ENCODE measurements at regions not wholly inside any gene's neighbourhood (a gene's known extent, or its start where the extent isn't known, plus 50 kb on each side); places are given as distances from the start of the nearest gene placed in this dataset.

GRCh38 chr14:80446356-80446755 lies 235.1 kb upstream of the DIO2 start:
- Histone ChIP-seq H2AFZ (ENCODE audit: low read length) (no peak overlapping the region), H3K27me3 (ENCODE audit: insufficient read depth, low read length) (no peaks in the 10 kb centered on the region), H4K20me1 (ENCODE audit: insufficient read depth, low read length) (no peaks in the 10 kb centered on the region), H3K4me1 (ENCODE audit: insufficient read depth, low read length) (no peaks in the 10 kb centered on the region), H3K9me3 (ENCODE audit: low read depth, low read length) (no peaks in the 10 kb centered on the region), H3K4me3 (ENCODE audit: insufficient read depth, low read length) (no peak overlapping the region), H3K4me2 (ENCODE audit: insufficient read depth, low read length) (no peak overlapping the region), H3K27ac (ENCODE audit: low read depth, low read length) (no peak overlapping the region), H3K79me2 (ENCODE audit: insufficient read depth, low read length) (no peaks in the 10 kb centered on the region), H3K36me3 (ENCODE audit: insufficient read depth, low read length) (no peaks in the 10 kb centered on the region)
- DNase-seq (ENCODE audit: insufficient read length, low spot score, missing footprints): no peak
- TF ChIP-seq, protein P1, sequence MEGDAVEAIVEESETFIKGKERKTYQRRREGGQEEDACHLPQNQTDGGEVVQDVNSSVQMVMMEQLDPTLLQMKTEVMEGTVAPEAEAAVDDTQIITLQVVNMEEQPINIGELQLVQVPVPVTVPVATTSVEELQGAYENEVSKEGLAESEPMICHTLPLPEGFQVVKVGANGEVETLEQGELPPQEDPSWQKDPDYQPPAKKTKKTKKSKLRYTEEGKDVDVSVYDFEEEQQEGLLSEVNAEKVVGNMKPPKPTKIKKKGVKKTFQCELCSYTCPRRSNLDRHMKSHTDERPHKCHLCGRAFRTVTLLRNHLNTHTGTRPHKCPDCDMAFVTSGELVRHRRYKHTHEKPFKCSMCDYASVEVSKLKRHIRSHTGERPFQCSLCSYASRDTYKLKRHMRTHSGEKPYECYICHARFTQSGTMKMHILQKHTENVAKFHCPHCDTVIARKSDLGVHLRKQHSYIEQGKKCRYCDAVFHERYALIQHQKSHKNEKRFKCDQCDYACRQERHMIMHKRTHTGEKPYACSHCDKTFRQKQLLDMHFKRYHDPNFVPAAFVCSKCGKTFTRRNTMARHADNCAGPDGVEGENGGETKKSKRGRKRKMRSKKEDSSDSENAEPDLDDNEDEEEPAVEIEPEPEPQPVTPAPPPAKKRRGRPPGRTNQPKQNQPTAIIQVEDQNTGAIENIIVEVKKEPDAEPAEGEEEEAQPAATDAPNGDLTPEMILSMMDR (IDR thresholded peaks at IDR 0.05; ENCODE audit: extremely low read depth, low read depth, low read length): no peak

- TF ChIP-seq, protein P1 (IDR thresholded peaks at IDR 0.05; ENCODE audit: extremely low read depth, low read depth, low read length): no peak
- Histone ChIP-seq H3K27me3 (ENCODE audit: insufficient read depth, low read length) (no peaks in the 10 kb centered on the region), H3K4me3 (ENCODE audit: insufficient read depth, low read length) (no peak overlapping the region), H3K79me2 (ENCODE audit: insufficient read depth, low read length) (no peaks in the 10 kb centered on the region), H3K4me2 (ENCODE audit: insufficient read depth, low read length) (no peak overlapping the region), H3K9me3 (ENCODE audit: low read depth, low read length) (no peaks in the 10 kb centered on the region), H4K20me1 (ENCODE audit: insufficient read depth, low read length) (no peaks in the 10 kb centered on the region), H3K36me3 (ENCODE audit: insufficient read depth, low read length) (no peaks in the 10 kb centered on the region), H3K4me1 (ENCODE audit: insufficient read depth, low read length) (no peaks in the 10 kb centered on the region), H2AFZ (ENCODE audit: low read length) (no peak overlapping the region), H3K27ac (ENCODE audit: low read depth, low read length) (no peak overlapping the region)
- no peak for DNase-seq (ENCODE audit: insufficient read length, low spot score, missing footprints)
These were observed 234.3 kb upstream of the DIO2 start for GRCh38 chr14:80445605-80446004.

GRCh38 chr14:80434574-80435321 lies 223.4 kb upstream of the DIO2 start:
- H3K4me1 ChIP-seq (ENCODE audit: insufficient read depth, low read length): no peaks in the 10 kb centered on the region
- H3K36me3 ChIP-seq (ENCODE audit: insufficient read depth, low read length): no peaks in the 10 kb centered on the region
- no peaks in the 10 kb centered on the region for H3K9me3 ChIP-seq (ENCODE audit: low read depth, low read length)
- H2AFZ ChIP-seq (ENCODE audit: low read length): no peak overlapping the region
- no peaks in the 10 kb centered on the region for H3K27me3 ChIP-seq (ENCODE audit: insufficient read depth, low read length)
- TF ChIP-seq, protein P1 (IDR thresholded peaks at IDR 0.05; ENCODE audit: extremely low read depth, low read depth, low read length): no peak
- no peak for DNase-seq (ENCODE audit: insufficient read length, low spot score, missing footprints)
- no peak overlapping the region for H3K4me3 ChIP-seq (ENCODE audit: insufficient read depth, low read length)
- H3K27ac ChIP-seq (ENCODE audit: low read depth, low read length): no peak overlapping the region
- H3K79me2 ChIP-seq (ENCODE audit: insufficient read depth, low read length): no peaks in the 10 kb centered on the region
- no peaks in the 10 kb centered on the region for H4K20me1 ChIP-seq (ENCODE audit: insufficient read depth, low read length)
- no peak overlapping the region for H3K4me2 ChIP-seq (ENCODE audit: insufficient read depth, low read length)

DNA sequence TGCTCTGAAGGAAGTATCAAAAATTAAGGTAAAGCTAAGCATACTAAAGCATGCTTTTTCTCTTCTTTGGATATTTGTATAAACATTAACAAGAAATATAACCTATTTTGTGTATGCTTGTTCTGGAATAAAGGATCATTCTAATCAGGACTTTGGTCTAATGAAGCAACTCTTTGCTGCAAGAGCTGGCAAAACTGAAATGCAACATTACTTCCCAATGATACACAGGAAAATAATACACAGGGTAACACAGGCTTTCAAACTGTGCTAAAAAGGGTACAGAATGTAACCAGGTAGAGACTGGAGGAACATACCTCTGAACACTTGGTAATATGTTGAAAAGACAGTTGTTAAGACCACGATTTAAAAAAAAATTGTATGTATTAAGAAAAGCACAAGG lies 222.5 kb upstream of the DIO2 start:
- no peaks in the 10 kb centered on the region for H3K79me2 ChIP-seq (ENCODE audit: insufficient read depth, low read length)
- H3K4me3 ChIP-seq (ENCODE audit: insufficient read depth, low read length): no peak overlapping the region
- H3K4me1 ChIP-seq (ENCODE audit: insufficient read depth, low read length): no peaks in the 10 kb centered on the region
- DNase-seq (ENCODE audit: insufficient read length, low spot score, missing footprints): no peak
- no peaks in the 10 kb centered on the region for H4K20me1 ChIP-seq (ENCODE audit: insufficient read depth, low read length)
- TF ChIP-seq, protein P1 (IDR thresholded peaks at IDR 0.05; ENCODE audit: extremely low read depth, low read depth, low read length): no peak
- no peaks in the 10 kb centered on the region for H3K36me3 ChIP-seq (ENCODE audit: insufficient read depth, low read length)
- no peak overlapping the region for H3K4me2 ChIP-seq (ENCODE audit: insufficient read depth, low read length)
- H3K9me3 ChIP-seq (ENCODE audit: low read depth, low read length): no peaks in the 10 kb centered on the region
- H2AFZ ChIP-seq (ENCODE audit: low read length): no peak overlapping the region
- no peak overlapping the region for H3K27ac ChIP-seq (ENCODE audit: low read depth, low read length)
- no peaks in the 10 kb centered on the region for H3K27me3 ChIP-seq (ENCODE audit: insufficient read depth, low read length)
